Pancreas (tissue), 10 donors: ENCODE measurements at regions not wholly inside any gene's neighbourhood (a gene's known extent, or its start where the extent isn't known, plus 50 kb on each side); places are given as distances from the start of the nearest gene placed in this dataset.
"Not testable (repeated sequence)": the region's sequence is repeated elsewhere in the genome, so short reads cannot be mapped to it uniquely, and the experiment has no call there.

ENCODE experiments used
- ATAC-seq, 4 donors: fragments of 200-7000 bp; cut with Tn5 transposase; one replicate each; pipeline versions ENCODE4 v1.8.0 to v1.9.1; 2020; ENCODE audit warnings: mild to moderate bottlenecking in 4 of 4, moderate library complexity in 4 of 4
- DNase-seq, 6 donors: peaks; one replicate each; pipeline ENCODE4 v3.0.0-alpha.2; 2020
- FAIRE-seq: peaks from 2 replicates; lab custom pipeline; 2012; peaks lifted over from hg19 to GRCh38; lab: Jason Lieb, UNC
- H3K27ac ChIP-seq, 4 donors: fragments of 200-600 bp; sonication (generic); 1 replicate in 3 of 4; 2 replicates in 1 of 4; pipeline versions ENCODE4 v1.5.0 to v1.8.0; 2020
- H3K27me3 ChIP-seq, 4 donors: fragments of 200-600 bp; one replicate each; pipeline ENCODE4 v1.8.0; 2021
- H3K36me3 ChIP-seq, 3 donors: fragments of 200-600 bp; sonication (generic) in 1 of 3; one replicate each; pipeline versions ENCODE4 v1.5.0 to v1.8.0; 2020 to 2021
- H3K4me1 ChIP-seq, 3 donors: fragments of 200-600 bp; one replicate each; pipeline ENCODE4 v1.8.0; 2021
- H3K4me3 ChIP-seq, 4 donors: fragments of 200-600 bp; sonication (generic) in 2 of 4; one replicate each; pipeline versions ENCODE4 v1.5.0 to v1.8.0; 2020 to 2021
- H3K9me3 ChIP-seq, 4 donors: fragments of 200-600 bp; one replicate each; pipeline ENCODE4 v1.8.0; 2021
- WGBS, 2 donors: extraction: QIAGEN DNeasy Blood & Tissue Kit; methylation state at CpG; one replicate each; pipeline ENCODE4 v1.1.7; 2013; 5-methylcytosine and 5-hydroxymethylcytosine counted together
- intact Hi-C, 3 donors: fragments of 100-400 bp; cut with DNase I; formaldehyde crosslinking; loops; one replicate each; pipeline versions ENCODE4 v1.11.1 to v1.14.2; 2022
- TF ChIP-seq, protein P1 (sequence below), 4 donors: fragments of 200-600 bp; sonication (generic) in 3 of 4; IDR thresholded peaks; one replicate each; pipeline versions ENCODE4 v1.5.0 to v1.8.0; 2021; ENCODE audit warnings: antibody characterized with exemption in 4 of 4
- donor health status: healthy with polysubstance abuse.
- donor health status: DM: no; HTN: no; CAD: no; lungs with moderate emphysema.
- donor health status: DM: no; HTN: no; CAD: no.
- donor health status: control.
- donor health status: control.
- donor health status: Bipolar disorder and iron deficiency.
- donor health status: DM: yes; HTN: yes; CAD: no.
- donor health status: DM: no; HTN: no; CAD: no.
- donor health status: DM: no; HTN: no; CAD: no.
- donor health status: DM: yes; HTN: yes; CAD: no.

DNA sequence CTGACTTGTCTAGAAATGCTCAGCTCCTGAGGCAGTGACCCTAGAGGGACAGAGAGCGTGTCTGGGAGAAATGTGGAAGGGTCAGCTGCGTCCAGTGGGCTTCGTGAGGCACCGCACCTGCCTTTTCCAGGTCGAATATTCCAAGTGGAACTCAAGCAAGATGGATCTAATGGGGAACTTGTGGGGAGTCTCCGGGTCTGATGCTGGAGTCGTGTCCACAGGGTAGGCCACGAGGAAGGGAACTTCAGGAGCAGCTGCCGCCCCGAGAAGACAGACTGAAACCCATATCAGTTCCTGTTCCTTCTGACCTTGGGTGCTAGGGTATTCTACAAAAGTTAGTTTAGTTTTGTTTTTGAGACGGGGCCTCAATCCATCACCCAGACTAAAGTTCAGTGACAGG, 67.5 kb downstream of the TNFAIP2 start:
- Histone ChIP-seq H3K9me3 (no peaks in the 10 kb centered on the region), H3K27me3 (no peaks in the 10 kb centered on the region), H3K4me3 (no peak overlapping the region), H3K27ac (no peak overlapping the region), H3K36me3 (no peaks in the 10 kb centered on the region), H3K4me1 (peaks cover 0 to 2% (median 0%) of the 10 kb centered on the region in 3 donors)
- no peak for ATAC-seq
- no peak for FAIRE-seq
- DNase-seq, result no peak
- 81 to 82% methylated on average over 11 of the region's 11 CpGs for WGBS, 2 donors
- intact Hi-C loops, result no loop called here
- TF ChIP-seq, protein P1, sequence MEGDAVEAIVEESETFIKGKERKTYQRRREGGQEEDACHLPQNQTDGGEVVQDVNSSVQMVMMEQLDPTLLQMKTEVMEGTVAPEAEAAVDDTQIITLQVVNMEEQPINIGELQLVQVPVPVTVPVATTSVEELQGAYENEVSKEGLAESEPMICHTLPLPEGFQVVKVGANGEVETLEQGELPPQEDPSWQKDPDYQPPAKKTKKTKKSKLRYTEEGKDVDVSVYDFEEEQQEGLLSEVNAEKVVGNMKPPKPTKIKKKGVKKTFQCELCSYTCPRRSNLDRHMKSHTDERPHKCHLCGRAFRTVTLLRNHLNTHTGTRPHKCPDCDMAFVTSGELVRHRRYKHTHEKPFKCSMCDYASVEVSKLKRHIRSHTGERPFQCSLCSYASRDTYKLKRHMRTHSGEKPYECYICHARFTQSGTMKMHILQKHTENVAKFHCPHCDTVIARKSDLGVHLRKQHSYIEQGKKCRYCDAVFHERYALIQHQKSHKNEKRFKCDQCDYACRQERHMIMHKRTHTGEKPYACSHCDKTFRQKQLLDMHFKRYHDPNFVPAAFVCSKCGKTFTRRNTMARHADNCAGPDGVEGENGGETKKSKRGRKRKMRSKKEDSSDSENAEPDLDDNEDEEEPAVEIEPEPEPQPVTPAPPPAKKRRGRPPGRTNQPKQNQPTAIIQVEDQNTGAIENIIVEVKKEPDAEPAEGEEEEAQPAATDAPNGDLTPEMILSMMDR (IDR thresholded peaks at IDR 0.05), result no peak

DNA sequence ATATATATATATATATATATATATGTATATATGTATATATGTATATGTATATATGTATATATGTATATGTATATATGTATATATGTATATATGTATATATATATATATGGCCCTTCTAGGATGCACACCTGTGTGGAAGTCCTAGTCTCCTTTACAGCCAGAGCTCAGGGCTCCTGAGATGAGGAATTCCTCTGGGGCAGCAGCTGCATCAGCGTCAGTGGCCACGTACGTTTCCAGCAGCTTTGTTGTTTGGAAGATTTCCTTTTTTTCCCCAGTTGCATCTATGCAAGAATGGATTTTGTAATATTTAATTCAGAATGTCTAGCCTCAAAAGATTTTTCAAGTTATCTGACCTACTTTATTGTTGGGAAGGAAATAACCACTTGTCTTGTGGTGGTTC, 68.6 kb downstream of the TNFAIP2 start:
- FAIRE-seq, result no peak
- WGBS, 2 donors, result 85 to 88% methylated on average over 3 of the region's 3 CpGs

DNA sequence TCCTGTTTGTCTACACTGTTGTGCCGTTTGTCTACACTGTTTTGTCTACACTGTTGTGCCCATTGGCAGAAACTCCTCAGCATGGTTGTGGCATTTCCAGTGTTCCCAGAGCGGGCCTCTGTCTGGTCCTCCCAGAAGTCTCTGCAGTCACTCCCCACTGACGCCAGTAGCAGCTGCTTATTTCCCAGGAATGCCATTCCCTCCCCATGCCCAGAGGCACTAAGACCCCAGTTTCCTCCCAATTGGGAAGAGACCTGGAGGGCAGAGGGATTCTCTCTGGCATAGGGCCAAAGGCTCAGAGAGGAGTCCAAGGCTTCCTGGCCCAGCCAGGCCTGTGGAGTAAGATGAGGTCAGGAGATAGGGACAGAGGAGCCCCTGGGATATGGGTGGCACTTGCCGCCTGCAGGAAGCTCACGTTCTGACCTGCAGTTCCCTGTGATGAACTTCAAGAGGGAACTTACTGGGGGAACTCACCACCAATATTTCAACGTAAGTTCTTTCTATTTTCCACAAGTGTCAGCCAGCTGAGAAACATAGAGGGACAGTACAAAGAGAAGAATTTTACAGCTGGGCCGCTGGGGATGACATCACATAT, 69.1 kb downstream of the TNFAIP2 start:
- 76 to 84% methylated on average over 7 of the region's 7 CpGs for WGBS, 2 donors
- Histone ChIP-seq H3K9me3 (no peaks in the 10 kb centered on the region), H3K4me3 (no peak overlapping the region), H3K4me1 (peaks cover 0 to 2% (median 0%) of the 10 kb centered on the region in 3 donors), H3K27ac (no peak overlapping the region), H3K36me3 (no peaks in the 10 kb centered on the region), H3K27me3 (no peaks in the 10 kb centered on the region)
- intact Hi-C loops, result no loop called here
- DNase-seq (no peak), ATAC-seq (no peak), FAIRE-seq (no peak)
- TF ChIP-seq, protein P1 (IDR thresholded peaks at IDR 0.05), result no peak

More for the DNA sequence above, 68.6 kb downstream of the TNFAIP2 start:
- intact Hi-C loops, result no loop called here
- Histone ChIP-seq H3K27me3 (no peaks in the 10 kb centered on the region), H3K9me3 (no peaks in the 10 kb centered on the region), H3K4me1 (peaks cover 0 to 2% (median 0%) of the 10 kb centered on the region in 3 donors), H3K4me3 (no peak overlapping the region), H3K36me3 (no peaks in the 10 kb centered on the region), H3K27ac (no peak overlapping the region)
- ATAC-seq (no peak), DNase-seq (no peak)
- TF ChIP-seq, protein P1 (IDR thresholded peaks at IDR 0.05), result no peak

DNA sequence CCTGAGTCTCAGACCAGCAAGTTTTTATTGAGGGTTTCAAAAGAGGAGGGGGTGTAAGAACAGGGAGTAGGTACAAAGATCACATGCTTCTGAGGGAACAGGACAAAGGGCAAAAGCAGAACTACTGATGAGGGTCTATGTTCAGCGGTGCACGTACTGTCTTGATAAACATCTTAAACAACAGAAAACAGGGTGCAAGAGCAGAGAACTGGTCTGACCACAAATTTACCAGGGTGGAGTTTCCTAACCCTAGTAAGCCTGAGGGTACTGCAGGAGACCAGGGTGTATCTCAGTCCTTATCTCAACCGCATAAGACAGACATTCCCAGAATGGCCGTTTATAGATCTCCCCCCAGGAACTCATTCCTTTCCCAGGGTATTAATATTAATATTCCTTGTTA, 69.6 kb downstream of the TNFAIP2 start:
- intact Hi-C loops, H3K4me1 ChIP-seq, H3K27me3 ChIP-seq, ATAC-seq, H3K36me3 ChIP-seq, H3K27ac ChIP-seq, H3K4me3 ChIP-seq, DNase-seq, H3K9me3 ChIP-seq, FAIRE-seq: not testable (repeated sequence)
- WGBS, 2 donors, result 74 to 75% methylated on average over 4 of the region's 4 CpGs

DNA sequence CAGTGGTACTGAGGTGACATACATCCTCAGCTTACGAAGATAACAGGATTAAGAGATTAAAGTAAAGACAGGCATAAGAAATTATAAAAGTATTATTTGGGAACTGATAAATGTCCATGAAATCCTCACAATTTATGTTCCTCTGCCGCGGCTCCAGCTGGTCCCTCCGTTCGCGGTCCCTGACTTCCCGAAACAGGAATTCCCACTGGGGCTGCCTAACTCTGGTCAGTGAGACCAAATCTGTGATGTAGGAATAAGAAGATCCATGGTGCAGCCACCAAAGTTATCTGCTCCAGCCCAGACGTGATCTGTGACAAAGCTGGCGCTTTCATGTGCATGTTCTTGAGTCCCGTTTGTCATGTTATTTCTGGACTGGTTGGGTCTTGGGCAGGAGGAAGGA, 70.2 kb downstream of the TNFAIP2 start:
- ATAC-seq, DNase-seq, H3K27me3 ChIP-seq, intact Hi-C loops, H3K36me3 ChIP-seq, FAIRE-seq, H3K4me3 ChIP-seq, H3K4me1 ChIP-seq, H3K9me3 ChIP-seq, H3K27ac ChIP-seq: not testable (repeated sequence)
- WGBS, 2 donors, result 93 to 96% methylated on average over 10 of the region's 10 CpGs

DNA sequence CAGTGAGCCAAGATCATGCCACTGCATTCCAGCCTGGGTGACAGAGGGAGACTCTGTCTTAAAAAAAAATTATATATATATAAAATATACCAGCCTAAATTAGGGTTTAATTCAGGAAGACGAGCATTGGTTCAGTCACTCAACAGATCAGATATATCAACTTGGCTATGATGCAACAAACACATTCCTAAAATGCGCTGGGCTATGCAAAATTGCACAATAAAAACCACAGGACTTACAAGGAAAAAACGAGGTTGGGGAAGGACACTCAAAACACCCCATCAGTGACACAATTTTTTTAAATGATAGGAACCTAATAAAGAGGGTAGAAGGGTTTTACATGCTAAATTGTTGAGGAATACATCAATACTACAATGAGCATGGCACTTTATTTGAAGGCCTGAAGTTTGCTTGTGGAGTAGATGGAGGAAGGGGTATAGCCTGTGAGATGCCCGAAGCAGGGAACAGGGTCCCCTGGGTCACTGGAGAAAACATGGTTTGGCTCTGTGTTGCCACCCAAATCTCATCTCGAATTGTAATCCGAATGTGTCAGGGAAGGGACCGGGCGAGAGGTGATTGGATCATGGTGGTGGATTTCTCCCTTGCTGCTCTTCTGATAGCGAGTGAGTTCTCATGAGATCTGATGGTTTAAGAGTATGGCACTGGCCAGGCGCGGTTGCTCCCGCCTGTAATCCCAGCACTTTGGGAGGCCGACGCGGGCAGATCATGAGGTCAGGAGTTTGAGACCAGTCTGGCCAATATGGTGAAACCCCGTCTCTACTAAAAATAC, 71.2 kb downstream of the TNFAIP2 start:
- H3K9me3 ChIP-seq, result no peaks in the 10 kb centered on the region
- no peak for FAIRE-seq
- WGBS, 2 donors, result 85 to 89% methylated on average over 16 of the region's 16 CpGs
- no peak overlapping the region for H3K4me3 ChIP-seq
- TF ChIP-seq, protein P1 (IDR thresholded peaks at IDR 0.05), result no peak
- ATAC-seq, result no peak
- no peaks in the 10 kb centered on the region for H3K4me1 ChIP-seq
- H3K27me3 ChIP-seq, result no peaks in the 10 kb centered on the region
- H3K27ac ChIP-seq, result no peak overlapping the region
- no peak for DNase-seq
- intact Hi-C loops, result no loop called here
- no peaks in the 10 kb centered on the region for H3K36me3 ChIP-seq
